ENCODE measurements at regions not wholly inside any gene's neighbourhood (a gene's known extent, or its start where the extent isn't known, plus 50 kb on each side); places are given as distances from the start of the nearest gene placed in this dataset.

DNA sequence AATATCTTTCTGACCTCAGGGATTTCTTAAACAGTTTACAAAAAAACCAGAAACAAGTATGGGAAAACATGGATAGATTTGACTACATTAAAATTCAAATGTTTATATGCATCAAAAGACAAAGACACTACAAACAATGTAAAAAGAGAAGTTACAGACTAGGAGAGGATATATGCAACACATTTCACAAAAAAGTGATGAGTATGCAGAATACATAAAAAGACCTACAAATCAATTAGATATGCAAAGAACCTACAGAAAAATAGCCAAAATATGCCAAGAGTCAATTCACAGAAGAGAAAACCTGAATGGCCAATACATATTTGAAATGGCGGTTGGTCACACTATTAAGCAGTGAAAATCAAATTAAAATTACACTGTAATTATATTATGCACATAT is 175.0 kb downstream of the FOXD2 start:
- TF ChIP-seq, protein P1, sequence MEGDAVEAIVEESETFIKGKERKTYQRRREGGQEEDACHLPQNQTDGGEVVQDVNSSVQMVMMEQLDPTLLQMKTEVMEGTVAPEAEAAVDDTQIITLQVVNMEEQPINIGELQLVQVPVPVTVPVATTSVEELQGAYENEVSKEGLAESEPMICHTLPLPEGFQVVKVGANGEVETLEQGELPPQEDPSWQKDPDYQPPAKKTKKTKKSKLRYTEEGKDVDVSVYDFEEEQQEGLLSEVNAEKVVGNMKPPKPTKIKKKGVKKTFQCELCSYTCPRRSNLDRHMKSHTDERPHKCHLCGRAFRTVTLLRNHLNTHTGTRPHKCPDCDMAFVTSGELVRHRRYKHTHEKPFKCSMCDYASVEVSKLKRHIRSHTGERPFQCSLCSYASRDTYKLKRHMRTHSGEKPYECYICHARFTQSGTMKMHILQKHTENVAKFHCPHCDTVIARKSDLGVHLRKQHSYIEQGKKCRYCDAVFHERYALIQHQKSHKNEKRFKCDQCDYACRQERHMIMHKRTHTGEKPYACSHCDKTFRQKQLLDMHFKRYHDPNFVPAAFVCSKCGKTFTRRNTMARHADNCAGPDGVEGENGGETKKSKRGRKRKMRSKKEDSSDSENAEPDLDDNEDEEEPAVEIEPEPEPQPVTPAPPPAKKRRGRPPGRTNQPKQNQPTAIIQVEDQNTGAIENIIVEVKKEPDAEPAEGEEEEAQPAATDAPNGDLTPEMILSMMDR (IDR thresholded peaks at IDR 0.05): no peak
- TF ChIP-seq POLR2A (IDR thresholded peaks at IDR 0.05): no peak

Data from esophagus squamous epithelium (tissue), 4 donors.